Tibial nerve (tissue), 4 donors: ENCODE measurements at regions not wholly inside any gene's neighbourhood (a gene's known extent, or its start where the extent isn't known, plus 50 kb on each side); places are given as distances from the start of the nearest gene placed in this dataset.

Experiments
- CTCF ChIP-seq, 5 experiments: fragments of 200-600 bp in 3 of 5; fragments of 450-650 bp in 2 of 5; sonication (generic) in 3 of 5; IDR thresholded peaks; one replicate each; pipeline ENCODE4 v1.5.1; 2016 to 2019; ENCODE audit warnings: antibody characterized with exemption in 5 of 5, mild to moderate bottlenecking in 3 of 5, moderate library complexity in 2 of 5
- EP300 ChIP-seq, 2 donors: sonication (generic); formaldehyde crosslinking; IDR thresholded peaks; one replicate each; pipeline ENCODE4 v1.6.1; 2017; ENCODE audit warnings: antibody characterized with exemption in 2 of 2, mild to moderate bottlenecking in 1 of 2
- POLR2A ChIP-seq, 2 donors: fragments of 450-650 bp; IDR thresholded peaks; one replicate each; pipeline ENCODE4 v1.6.1; 2017; ENCODE audit warnings: antibody characterized with exemption in 2 of 2, mild to moderate bottlenecking in 2 of 2, moderate library complexity in 2 of 2

GRCh38 chr7:145490356-145490755, 626.2 kb upstream of the CNTNAP2 start:
- TF ChIP-seq EP300 (IDR thresholded peaks at IDR 0.05) (no peak), CTCF (IDR thresholded peaks at IDR 0.05) (no peak), POLR2A (IDR thresholded peaks at IDR 0.05) (no peak)
